ENCODE measurements at regions not wholly inside any gene's neighbourhood (a gene's known extent, or its start where the extent isn't known, plus 50 kb on each side); places are given as distances from the start of the nearest gene placed in this dataset.

GRCh38 chr4:164617911-164618310 is 136.0 kb upstream of the SMIM31 start:
- TF ChIP-seq GRHL2 (CRISPR knock-in tag; IDR thresholded peaks at IDR 0.05; ENCODE audit: insufficient replicate concordance, severe bottlenecking), result no peak
- TF ChIP-seq OVOL2 (CRISPR knock-in tag; IDR thresholded peaks at IDR 0.05; ENCODE audit: borderline replicate concordance), result no peak
- no peak for TF ChIP-seq HMGXB4 (CRISPR knock-in tag; IDR thresholded peaks at IDR 0.05)
- TF ChIP-seq E2F1 (CRISPR knock-in tag; IDR thresholded peaks at IDR 0.05), result no peak
- no peak for TF ChIP-seq CDX4 (CRISPR knock-in tag; IDR thresholded peaks at IDR 0.05; ENCODE audit: borderline replicate concordance)
- no peak for TF ChIP-seq ZMAT4 (CRISPR knock-in tag; IDR thresholded peaks at IDR 0.05)
- TF ChIP-seq NR3C1 (CRISPR knock-in tag; conservative IDR thresholded peaks at IDR 0.05; ENCODE audit: low read depth), result no peak
- no peak for TF ChIP-seq ARID4B (CRISPR knock-in tag; IDR thresholded peaks at IDR 0.05; ENCODE audit: borderline replicate concordance)
- no peak for TF ChIP-seq TEAD1 (CRISPR knock-in tag; IDR thresholded peaks at IDR 0.05)
- no peak for TF ChIP-seq NFE2L1 (CRISPR knock-in tag; IDR thresholded peaks at IDR 0.05)
- no peak for TF ChIP-seq ZNF416 (CRISPR knock-in tag; IDR thresholded peaks at IDR 0.05)
- TF ChIP-seq PREB (CRISPR knock-in tag; IDR thresholded peaks at IDR 0.05; ENCODE audit: borderline replicate concordance), result no peak
- TF ChIP-seq ZNF512 (CRISPR knock-in tag; IDR thresholded peaks at IDR 0.05; ENCODE audit: borderline replicate concordance), result no peak
- TF ChIP-seq ZNF138 (CRISPR knock-in tag; conservative IDR thresholded peaks at IDR 0.05), result no peak
- no peak for TF ChIP-seq ZNF317 (CRISPR knock-in tag; IDR thresholded peaks at IDR 0.05; ENCODE audit: borderline replicate concordance, low read depth)
- no peak for TF ChIP-seq ESRRA (CRISPR knock-in tag; IDR thresholded peaks at IDR 0.05; ENCODE audit: borderline replicate concordance)
- ATAC-seq, result no peak
- POLR2A ChIA-PET, result no interaction called here
- H3K36me3 Mint-ChIP-seq, result no peaks in the 10 kb centered on the region
- H3K27ac Mint-ChIP-seq, result no peak overlapping the region
- CTCF ChIA-PET, result no interaction called here
- H3K4me1 Mint-ChIP-seq, result peaks cover 3% of the 10 kb centered on the region; the same call in 1 of the 2 replicates
- no peak for DNase-seq (ENCODE audit: low spot score)
- H3K27me3 Mint-ChIP-seq (ENCODE audit: low read depth), result no peaks in the 10 kb centered on the region; the same call in 1 of the 2 replicates
- no peaks in the 10 kb centered on the region for H3K9me3 Mint-ChIP-seq
- no peak overlapping the region for H3K4me3 Mint-ChIP-seq

Measured in WTC11 (cell line).